Activated naive CD4-positive, alpha-beta T cell treated with anti-CD3 and anti-CD28 coated beads, Interleukin-2, amount 10 ng/mL, durations not matched to agents 7 days and 5 days (primary cell): ENCODE measurements at regions not wholly inside any gene's neighbourhood (a gene's known extent, or its start where the extent isn't known, plus 50 kb on each side); places are given as distances from the start of the nearest gene placed in this dataset.
"Not testable (repeated sequence)": the region's sequence is repeated elsewhere in the genome, so short reads cannot be mapped to it uniquely, and the experiment has no call there.

Experiments used
- CTCF ChIA-PET: fragments of 350-600 bp; sonication (Branson Sonifier 250); formaldehyde crosslinking; loops from one replicate; lab custom pipeline; 2021; ENCODE audit warnings: antibody characterized with exemption; lab: Charles Lee
- DNase-seq: peaks from one replicate; pipeline ENCODE4 v3.0.0-alpha.2; 2020
- H3K27ac Mint-ChIP-seq: one replicate; pipeline ENCODE4 v1.8.0; 2021; ENCODE audit warnings: mild to moderate bottlenecking, moderate library complexity, mixed read lengths
- H3K27me3 Mint-ChIP-seq: one replicate; pipeline ENCODE4 v1.8.0; 2021; ENCODE audit warnings: mild to moderate bottlenecking, mixed read lengths
- H3K36me3 Mint-ChIP-seq: one replicate; pipeline ENCODE4 v1.8.0; 2021; ENCODE audit warnings: mixed read lengths
- H3K4me1 Mint-ChIP-seq: one replicate; pipeline ENCODE4 v1.8.0; 2021; ENCODE audit warnings: mixed read lengths
- H3K4me3 Mint-ChIP-seq: one replicate; pipeline ENCODE4 v1.8.0; 2021; ENCODE audit warnings: mild to moderate bottlenecking, moderate library complexity, mixed read lengths
- H3K9me3 Mint-ChIP-seq: one replicate; pipeline ENCODE4 v1.8.0; 2021; ENCODE audit warnings: mixed read lengths

GRCh38 chr6:122151763-122152162 lies 247.7 kb upstream of the HSF2 start:
- CTCF ChIA-PET: no interaction called here
- no peaks in the 10 kb centered on the region for H3K36me3 Mint-ChIP-seq
- no peak overlapping the region for H3K27ac Mint-ChIP-seq

DNA sequence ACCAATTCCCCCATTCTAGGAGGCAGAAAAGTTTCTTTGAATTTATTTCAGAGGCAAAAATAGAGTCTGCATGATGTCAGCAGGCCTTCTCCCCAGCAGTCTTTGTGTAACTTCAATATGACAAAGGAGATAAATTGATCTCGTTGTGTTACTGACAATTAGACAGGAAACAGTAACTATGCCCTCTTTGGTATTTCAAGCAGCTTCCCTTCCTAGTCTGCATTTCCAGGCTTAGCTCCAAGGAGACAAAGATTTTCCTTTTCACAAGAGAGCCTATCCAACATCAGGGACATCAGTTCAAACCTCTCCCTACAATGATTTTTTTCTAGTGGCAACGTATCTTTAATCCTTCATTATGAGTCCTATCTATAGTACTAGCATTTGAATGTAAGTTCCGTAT lies 245.9 kb upstream of the HSF2 start:
- Mint-ChIP-seq H3K9me3 (no peaks in the 10 kb centered on the region), H3K27me3 (no peaks in the 10 kb centered on the region), H3K27ac (no peak overlapping the region), H3K4me3 (no peak overlapping the region), H3K36me3 (no peaks in the 10 kb centered on the region), H3K4me1 (no peaks in the 10 kb centered on the region)
- CTCF ChIA-PET: no interaction called here
- DNase-seq: no peak

More at GRCh38 chr6:122151763-122152162, 247.7 kb upstream of the HSF2 start:
- Mint-ChIP-seq H3K27me3 (no peaks in the 10 kb centered on the region), H3K4me3 (no peak overlapping the region), H3K4me1 (no peaks in the 10 kb centered on the region), H3K9me3 (no peaks in the 10 kb centered on the region)
- DNase-seq: no peak

- Mint-ChIP-seq H3K4me1 (no peaks in the 10 kb centered on the region), H3K27ac (no peak overlapping the region), H3K9me3 (no peaks in the 10 kb centered on the region), H3K27me3 (no peaks in the 10 kb centered on the region), H3K36me3 (no peaks in the 10 kb centered on the region), H3K4me3 (no peak overlapping the region)
- CTCF ChIA-PET: no interaction called here
- no peak for DNase-seq
These were observed 245.3 kb upstream of the HSF2 start for GRCh38 chr6:122154155-122154554.

- CTCF ChIA-PET: no interaction called here
- Mint-ChIP-seq H3K4me3 (no peak overlapping the region), H3K4me1 (no peaks in the 10 kb centered on the region), H3K9me3 (no peaks in the 10 kb centered on the region), H3K27me3 (no peaks in the 10 kb centered on the region), H3K36me3 (no peaks in the 10 kb centered on the region), H3K27ac (no peak overlapping the region)
- DNase-seq: no peak
These were observed 244.4 kb upstream of the HSF2 start for GRCh38 chr6:122154912-122155575.

DNA sequence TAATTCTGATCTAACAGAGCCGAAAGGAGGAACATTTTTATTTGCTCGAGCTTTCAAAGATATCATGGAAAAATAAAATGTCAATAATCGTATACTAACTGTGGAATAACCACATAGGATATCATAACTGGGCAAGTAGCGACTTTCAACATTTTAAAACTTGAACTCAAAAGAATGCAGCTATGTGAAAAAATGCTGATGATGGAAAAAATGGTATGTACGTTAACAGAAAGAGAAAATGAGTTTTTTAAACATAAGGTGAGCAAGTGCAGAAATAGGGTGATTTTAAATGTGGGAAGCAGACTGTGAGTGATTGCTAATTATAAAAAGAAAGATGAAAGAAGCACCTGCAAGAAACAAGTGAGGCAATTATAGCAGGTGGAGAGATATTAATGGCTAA lies 238.3 kb upstream of the HSF2 start:
- Mint-ChIP-seq H3K9me3 (no peaks in the 10 kb centered on the region), H3K27ac (no peak overlapping the region)

GRCh38 chr6:122165014-122165413 lies 234.4 kb upstream of the HSF2 start:
- no peaks in the 10 kb centered on the region for H3K27me3 Mint-ChIP-seq
- H3K4me3 Mint-ChIP-seq: no peak overlapping the region
- DNase-seq: no peak
- H3K9me3 Mint-ChIP-seq: no peaks in the 10 kb centered on the region
- no peak overlapping the region for H3K27ac Mint-ChIP-seq
- H3K36me3 Mint-ChIP-seq: no peaks in the 10 kb centered on the region
- no peaks in the 10 kb centered on the region for H3K4me1 Mint-ChIP-seq
- CTCF ChIA-PET: no interaction called here

More for the DNA sequence above, 238.3 kb upstream of the HSF2 start:
- H3K27me3 Mint-ChIP-seq: no peaks in the 10 kb centered on the region
- no peak for DNase-seq
- CTCF ChIA-PET: no interaction called here
- H3K36me3 Mint-ChIP-seq: no peaks in the 10 kb centered on the region
- no peaks in the 10 kb centered on the region for H3K4me1 Mint-ChIP-seq
- no peak overlapping the region for H3K4me3 Mint-ChIP-seq

DNA sequence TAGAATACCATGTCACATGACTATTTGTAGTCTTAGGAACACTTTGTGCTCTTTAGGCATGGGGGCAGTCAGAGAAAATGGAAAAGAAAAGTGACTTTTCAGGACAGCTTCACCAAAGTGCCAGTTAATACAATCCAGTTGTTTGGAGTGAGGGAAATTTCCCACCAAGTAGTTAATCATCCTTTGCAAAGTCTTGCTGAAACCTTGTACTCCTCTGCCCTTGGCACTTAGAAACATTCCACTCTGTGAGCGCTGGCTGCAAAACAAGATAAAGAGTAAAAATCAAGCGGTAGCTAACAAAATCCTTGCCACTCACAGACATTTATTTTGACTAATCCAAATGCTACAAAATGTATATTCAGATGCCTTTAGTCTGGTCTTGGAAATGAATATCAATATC lies 229.2 kb upstream of the HSF2 start:
- no peak for DNase-seq
- Mint-ChIP-seq H3K36me3 (no peaks in the 10 kb centered on the region), H3K27ac (no peak overlapping the region), H3K9me3 (no peaks in the 10 kb centered on the region), H3K27me3 (no peaks in the 10 kb centered on the region), H3K4me3 (no peak overlapping the region), H3K4me1 (no peaks in the 10 kb centered on the region)
- CTCF ChIA-PET: no interaction called here

DNA sequence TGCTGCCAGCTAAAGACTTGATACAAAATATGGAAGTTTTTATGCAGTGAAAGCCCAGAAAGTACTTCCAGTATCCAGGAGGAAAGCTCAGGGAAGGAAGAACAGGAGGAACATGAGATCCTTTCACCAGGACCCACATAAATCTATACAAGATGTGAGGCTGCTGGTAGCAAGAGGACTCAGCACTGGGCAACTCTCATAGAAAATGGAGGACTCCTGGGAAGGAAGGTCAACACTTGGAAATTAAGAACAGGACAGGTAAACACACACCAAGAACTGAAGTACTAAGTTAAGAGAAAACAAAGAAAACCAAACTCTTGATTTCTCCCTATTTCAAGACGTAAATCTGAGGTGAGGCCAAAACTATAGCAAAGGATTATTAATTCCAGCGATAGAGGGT lies 220.5 kb upstream of the HSF2 start:
- no peak for DNase-seq
- Mint-ChIP-seq H3K36me3 (no peaks in the 10 kb centered on the region), H3K27me3 (no peaks in the 10 kb centered on the region), H3K4me3 (no peak overlapping the region), H3K9me3 (no peaks in the 10 kb centered on the region), H3K27ac (no peak overlapping the region), H3K4me1 (no peaks in the 10 kb centered on the region)
- CTCF ChIA-PET: no interaction called here

DNA sequence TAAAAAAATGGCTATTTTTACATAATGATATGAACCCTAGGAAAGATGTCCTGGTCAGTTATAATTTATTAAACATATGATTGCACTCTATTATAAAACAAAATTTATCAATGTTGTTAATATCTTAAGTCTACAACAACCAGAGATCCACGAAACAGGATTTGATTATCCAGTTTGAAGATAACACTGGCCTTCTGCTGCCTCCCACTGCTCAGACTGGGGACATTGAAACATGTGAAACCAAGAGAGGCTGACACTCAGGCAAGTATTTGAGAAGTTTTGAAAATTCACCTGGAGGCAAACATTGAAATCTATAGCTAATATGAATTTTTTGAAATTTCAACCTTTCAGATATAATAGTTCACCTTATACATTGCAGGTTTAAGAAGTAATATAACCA lies 219.3 kb upstream of the HSF2 start:
- no peak overlapping the region for H3K4me3 Mint-ChIP-seq
- DNase-seq: no peak
- CTCF ChIA-PET: no interaction called here
- H3K4me1 Mint-ChIP-seq: no peaks in the 10 kb centered on the region
- H3K36me3 Mint-ChIP-seq: no peaks in the 10 kb centered on the region
- no peaks in the 10 kb centered on the region for H3K9me3 Mint-ChIP-seq
- H3K27ac Mint-ChIP-seq: no peak overlapping the region
- no peaks in the 10 kb centered on the region for H3K27me3 Mint-ChIP-seq

- no peak for DNase-seq
- Mint-ChIP-seq H3K27me3 (no peaks in the 10 kb centered on the region), H3K4me1 (no peaks in the 10 kb centered on the region), H3K27ac (no peak overlapping the region), H3K4me3 (no peak overlapping the region), H3K36me3 (no peaks in the 10 kb centered on the region), H3K9me3 (no peaks in the 10 kb centered on the region)
- CTCF ChIA-PET: no interaction called here
These were observed 217.4 kb upstream of the HSF2 start for GRCh38 chr6:122182061-122182460.

DNA sequence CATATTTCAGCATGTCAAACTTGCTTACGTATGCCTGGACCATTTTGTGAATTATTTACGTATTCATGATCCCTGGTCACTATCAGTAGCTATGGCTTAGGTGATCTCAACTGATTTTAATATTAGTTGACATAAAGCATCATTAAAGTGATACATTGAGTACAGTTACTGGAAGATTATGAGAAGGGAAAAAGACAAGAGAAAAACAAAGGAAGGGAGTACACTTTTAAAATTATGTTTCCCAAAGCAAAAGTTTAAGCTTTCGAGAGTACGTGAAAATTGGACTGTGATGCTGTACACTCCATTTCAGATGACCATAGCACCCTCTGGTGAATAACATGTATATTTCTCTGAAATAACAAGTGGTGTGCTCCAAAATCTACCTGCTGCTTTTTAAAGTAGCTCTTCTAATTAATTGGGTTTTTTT lies 215.0 kb upstream of the HSF2 start:
- Mint-ChIP-seq H3K27ac (no peak overlapping the region), H3K27me3 (no peaks in the 10 kb centered on the region), H3K9me3 (no peaks in the 10 kb centered on the region), H3K36me3 (no peaks in the 10 kb centered on the region), H3K4me1 (no peaks in the 10 kb centered on the region), H3K4me3 (no peak overlapping the region)
- DNase-seq: no peak
- CTCF ChIA-PET: interaction anchor here (0.5 kb wide), 1 partner anchor 278 kb away, joined by 3 read pairs; no protein-coding TSS in a partner anchor

DNA sequence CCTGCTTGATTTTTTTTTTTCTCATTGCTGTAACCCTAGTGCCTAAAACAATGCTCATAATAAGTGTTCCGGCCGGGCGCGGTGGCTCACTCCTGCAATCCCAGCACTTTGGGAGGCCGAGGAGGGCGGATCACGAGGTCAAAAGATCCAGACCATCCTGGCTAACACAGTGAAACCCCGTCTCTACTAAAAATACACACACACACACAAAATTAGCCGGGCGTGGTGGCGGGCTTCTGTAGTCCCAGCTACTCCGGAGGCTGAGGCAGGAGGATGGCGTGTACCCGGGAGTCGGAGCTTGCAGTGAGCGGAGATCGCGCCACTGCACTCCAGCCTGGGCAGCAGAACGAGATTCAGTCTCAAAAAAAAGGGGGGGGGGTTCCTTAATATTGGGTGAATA lies 214.0 kb upstream of the HSF2 start:
- CTCF ChIA-PET, H3K27me3 Mint-ChIP-seq, H3K4me3 Mint-ChIP-seq, H3K4me1 Mint-ChIP-seq, H3K9me3 Mint-ChIP-seq, H3K36me3 Mint-ChIP-seq, DNase-seq, H3K27ac Mint-ChIP-seq: not testable (repeated sequence)

DNA sequence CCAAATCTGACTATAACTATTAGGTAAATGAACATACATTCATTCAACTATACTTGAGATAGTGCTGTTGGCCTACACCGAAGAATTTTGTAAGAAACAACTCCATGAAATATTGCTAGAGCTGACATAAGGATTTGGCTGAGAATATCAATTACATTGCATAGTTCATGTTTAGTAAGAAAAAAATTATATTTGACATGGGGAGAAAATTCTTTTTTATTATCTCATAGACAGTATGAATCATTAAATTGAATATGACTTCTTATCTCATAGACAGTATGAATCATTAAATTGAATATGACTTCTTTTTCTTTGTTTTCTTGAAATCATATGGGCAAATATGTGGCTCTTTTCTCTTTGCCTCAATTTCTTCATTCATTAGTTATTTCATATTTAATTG lies 212.3 kb upstream of the HSF2 start:
- DNase-seq: no peak
- Mint-ChIP-seq H3K27me3 (no peaks in the 10 kb centered on the region), H3K27ac (no peak overlapping the region), H3K4me3 (no peak overlapping the region), H3K4me1 (no peaks in the 10 kb centered on the region), H3K9me3 (no peaks in the 10 kb centered on the region), H3K36me3 (no peaks in the 10 kb centered on the region)
- CTCF ChIA-PET: no interaction called here

DNA sequence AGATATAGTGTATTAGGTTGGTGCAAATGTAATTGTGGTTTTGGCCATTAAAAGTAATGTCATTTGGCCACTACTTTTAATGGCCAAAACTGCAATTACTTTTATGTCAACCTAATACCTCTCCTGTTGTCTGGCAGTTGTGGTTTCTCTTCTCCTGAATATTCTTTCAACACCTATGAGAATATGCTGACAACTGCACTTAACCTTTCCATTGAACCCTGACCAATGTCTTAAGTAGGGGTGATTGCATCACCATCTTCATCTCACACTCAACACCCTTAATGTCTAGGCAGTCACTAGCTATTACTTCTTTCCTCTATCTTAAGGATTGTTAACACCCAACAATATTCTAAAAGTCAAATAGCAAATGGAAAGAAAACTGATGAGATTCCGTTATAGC lies 200.5 kb upstream of the HSF2 start:
- Mint-ChIP-seq H3K27me3 (no peaks in the 10 kb centered on the region), H3K9me3 (no peaks in the 10 kb centered on the region), H3K4me1 (no peaks in the 10 kb centered on the region), H3K27ac (no peak overlapping the region), H3K4me3 (no peak overlapping the region), H3K36me3 (no peaks in the 10 kb centered on the region)
- CTCF ChIA-PET: no interaction called here
- DNase-seq: no peak

DNA sequence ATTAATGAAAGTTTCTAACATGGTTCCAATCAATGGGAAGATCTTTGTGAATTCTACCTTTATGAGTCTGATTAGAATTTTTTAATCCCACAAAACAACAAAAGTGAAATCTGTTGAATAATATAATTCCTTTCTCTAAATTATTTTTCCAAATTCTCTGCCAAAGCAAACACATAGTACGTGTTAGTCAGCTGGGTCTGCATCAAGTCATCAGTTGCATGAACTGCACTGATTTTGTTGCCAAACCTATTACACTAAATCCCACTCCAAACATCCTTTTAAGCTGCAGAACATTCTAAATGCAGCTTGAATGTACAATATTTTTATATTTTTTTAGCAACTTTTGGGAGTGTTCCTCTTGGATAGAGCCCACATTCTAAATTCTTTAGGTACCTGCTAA lies 199.0 kb upstream of the HSF2 start:
- Mint-ChIP-seq H3K36me3 (no peaks in the 10 kb centered on the region), H3K27me3 (no peaks in the 10 kb centered on the region), H3K4me1 (no peaks in the 10 kb centered on the region), H3K27ac (no peak overlapping the region), H3K9me3 (no peaks in the 10 kb centered on the region), H3K4me3 (no peak overlapping the region)
- no peak for DNase-seq
- CTCF ChIA-PET: no interaction called here
